Lung (tissue), 11 donors: ENCODE measurements at regions not wholly inside any gene's neighbourhood (a gene's known extent, or its start where the extent isn't known, plus 50 kb on each side); places are given as distances from the start of the nearest gene placed in this dataset.

Experiments
- ATAC-seq: fragments of 200-7000 bp; cut with Tn5 transposase; one replicate; pipeline ENCODE4 v1.9.1; 2020; ENCODE audit warnings: moderate number of reproducible peaks; ENCODE audit not compliant: insufficient read depth, low FRiP score
- DNase-seq, 3 donors: peaks; one replicate each; pipeline ENCODE4 v3.0.0-alpha.2; 2013 to 2017
- H3K27ac ChIP-seq, 2 donors: one replicate each; pipeline ENCODE4 v1.5.1; 2013; ENCODE audit warnings: mild to moderate bottlenecking in 2 of 2, moderate library complexity in 2 of 2, control low read depth in 1 of 2, inconsistent platforms in 1 of 2, low read depth in 1 of 2, low read length in 1 of 2
- H3K27me3 ChIP-seq, 3 donors: one replicate each; pipeline ENCODE4 v1.5.1; 2013; ENCODE audit warnings: low read length in 2 of 3; ENCODE audit not compliant: control insufficient read depth in 3 of 3, insufficient read depth in 3 of 3
- H3K36me3 ChIP-seq, 4 donors: one replicate each; pipeline ENCODE4 v1.5.1; 2013; ENCODE audit warnings: low read length in 4 of 4, mild to moderate bottlenecking in 1 of 4, moderate library complexity in 1 of 4; ENCODE audit not compliant: control insufficient read depth in 4 of 4, insufficient read depth in 4 of 4
- H3K4me1 ChIP-seq, 5 donors: one replicate each; pipeline ENCODE4 v1.5.1; 2013; ENCODE audit warnings: low read length in 5 of 5, mild to moderate bottlenecking in 2 of 5, moderate library complexity in 1 of 5; ENCODE audit not compliant: control insufficient read depth in 5 of 5, insufficient read depth in 5 of 5
- H3K4me3 ChIP-seq: one replicate; pipeline ENCODE4 v1.5.1; 2013; ENCODE audit warnings: mild to moderate bottlenecking, control low read depth, moderate library complexity
- H3K9ac ChIP-seq, 2 donors: one replicate each; pipeline ENCODE4 v1.5.1; 2013; ENCODE audit warnings: low read length in 2 of 2, control low read depth in 1 of 2; ENCODE audit not compliant: insufficient read depth in 1 of 2
- H3K9me3 ChIP-seq, 4 donors: one replicate each; pipeline ENCODE4 v1.5.1; 2013; ENCODE audit warnings: low read length in 3 of 4, mild to moderate bottlenecking in 1 of 4, moderate library complexity in 1 of 4; ENCODE audit not compliant: control insufficient read depth in 4 of 4, insufficient read depth in 3 of 4
- WGBS, 2 donors: extraction: QIAGEN DNeasy Blood & Tissue Kit; methylation state at CpG; one replicate each; pipeline ENCODE4 v1.1.7; 2013; 5-methylcytosine and 5-hydroxymethylcytosine counted together
- TF ChIP-seq, protein P1 (sequence below): IDR thresholded peaks from 2 replicates; pipeline ENCODE4 v1.5.1; 2012; ENCODE audit warnings: mild to moderate bottlenecking; ENCODE audit errors: control extremely low read depth, extremely low read depth
- donor health status: control.
- donor health status: control.
- donor health status: Bipolar disorder and iron deficiency.
- donor health status: healthy.
- donor health status: DM: yes; HTN: yes; CAD: no.

DNA sequence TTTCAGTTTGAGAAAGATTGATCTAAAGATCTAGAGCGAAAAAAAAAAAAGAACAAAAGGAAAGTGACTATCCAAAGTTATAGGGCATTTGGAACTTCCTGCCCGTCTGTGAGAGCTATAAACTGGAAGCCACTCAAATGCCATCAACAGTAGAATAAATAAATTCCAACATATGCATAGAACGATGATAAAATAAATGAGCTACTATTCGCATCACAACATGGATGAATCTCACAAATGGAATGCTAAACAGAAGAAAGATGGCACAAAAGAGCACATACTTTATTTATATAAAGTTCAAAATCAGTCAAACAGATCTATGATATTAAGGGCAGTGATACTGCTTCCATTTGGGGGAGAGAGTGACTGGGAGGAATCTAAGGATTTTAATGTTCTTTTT lies 128.8 kb downstream of the TTC32 start:
- H3K27ac ChIP-seq, result no peak overlapping the region
- H3K36me3 ChIP-seq, result no peaks in the 10 kb centered on the region
- no peak overlapping the region for H3K9ac ChIP-seq
- TF ChIP-seq, protein P1, sequence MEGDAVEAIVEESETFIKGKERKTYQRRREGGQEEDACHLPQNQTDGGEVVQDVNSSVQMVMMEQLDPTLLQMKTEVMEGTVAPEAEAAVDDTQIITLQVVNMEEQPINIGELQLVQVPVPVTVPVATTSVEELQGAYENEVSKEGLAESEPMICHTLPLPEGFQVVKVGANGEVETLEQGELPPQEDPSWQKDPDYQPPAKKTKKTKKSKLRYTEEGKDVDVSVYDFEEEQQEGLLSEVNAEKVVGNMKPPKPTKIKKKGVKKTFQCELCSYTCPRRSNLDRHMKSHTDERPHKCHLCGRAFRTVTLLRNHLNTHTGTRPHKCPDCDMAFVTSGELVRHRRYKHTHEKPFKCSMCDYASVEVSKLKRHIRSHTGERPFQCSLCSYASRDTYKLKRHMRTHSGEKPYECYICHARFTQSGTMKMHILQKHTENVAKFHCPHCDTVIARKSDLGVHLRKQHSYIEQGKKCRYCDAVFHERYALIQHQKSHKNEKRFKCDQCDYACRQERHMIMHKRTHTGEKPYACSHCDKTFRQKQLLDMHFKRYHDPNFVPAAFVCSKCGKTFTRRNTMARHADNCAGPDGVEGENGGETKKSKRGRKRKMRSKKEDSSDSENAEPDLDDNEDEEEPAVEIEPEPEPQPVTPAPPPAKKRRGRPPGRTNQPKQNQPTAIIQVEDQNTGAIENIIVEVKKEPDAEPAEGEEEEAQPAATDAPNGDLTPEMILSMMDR, result no peak
- H3K4me1 ChIP-seq, result peaks cover 0 to 5% (median 0%) of the 10 kb centered on the region in 5 donors
- no peaks in the 10 kb centered on the region for H3K9me3 ChIP-seq
- DNase-seq (no peak), ATAC-seq (no peak)
- no peak overlapping the region for H3K4me3 ChIP-seq
- no peaks in the 10 kb centered on the region for H3K27me3 ChIP-seq
- WGBS, 2 donors, result 71 to 80% methylated on average over 4 of the region's 4 CpGs

DNA sequence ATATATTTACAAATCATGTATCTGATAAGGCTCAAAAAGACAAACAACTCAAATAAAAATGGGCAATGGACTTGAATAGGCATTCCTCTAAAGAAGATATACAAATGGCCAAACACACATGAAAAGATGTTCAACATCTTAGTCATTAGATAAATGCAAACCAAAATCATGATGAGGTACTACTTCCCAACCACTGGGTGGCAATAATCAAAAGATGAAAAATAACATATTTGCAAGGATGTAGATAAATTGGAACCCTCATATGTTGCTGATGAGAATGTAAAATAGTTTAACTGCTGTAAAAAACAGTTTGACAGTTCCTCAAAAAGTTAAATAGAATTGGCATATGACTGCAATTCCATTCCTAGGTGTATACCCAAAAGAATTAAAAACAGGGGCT lies 132.3 kb downstream of the TTC32 start:
- Histone ChIP-seq H3K4me3 (no peak overlapping the region), H3K27ac (no peak overlapping the region), H3K9ac (no peak overlapping the region), H3K27me3 (no peaks in the 10 kb centered on the region), H3K4me1 (peaks cover 0 to 5% (median 0%) of the 10 kb centered on the region in 5 donors), H3K9me3 (peaks cover 0 to 7% (median 0%) of the 10 kb centered on the region in 4 donors), H3K36me3 (no peaks in the 10 kb centered on the region)
- ATAC-seq, result no peak
- TF ChIP-seq, protein P1, result no peak
- DNase-seq, result no peak

DNA sequence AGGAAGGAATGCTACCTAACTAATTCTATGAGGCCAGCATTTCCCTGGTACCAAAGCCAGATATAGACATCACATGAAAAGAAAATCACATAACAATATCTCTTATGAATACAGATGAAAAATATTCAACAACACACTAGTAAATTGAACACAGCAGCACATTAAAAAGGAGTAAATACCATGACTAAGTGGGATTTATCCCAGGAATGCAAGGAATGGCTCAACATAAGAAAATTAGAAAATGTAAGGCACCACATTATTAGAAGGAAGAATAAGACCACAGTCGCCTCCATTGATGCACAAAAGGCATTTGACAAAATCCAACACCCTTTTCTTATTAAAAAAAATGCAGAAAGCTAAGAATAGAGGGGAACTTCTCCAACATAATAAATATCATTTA lies 133.9 kb downstream of the TTC32 start:
- TF ChIP-seq, protein P1, result no peak
- H3K9ac ChIP-seq, result no peak overlapping the region

DNA sequence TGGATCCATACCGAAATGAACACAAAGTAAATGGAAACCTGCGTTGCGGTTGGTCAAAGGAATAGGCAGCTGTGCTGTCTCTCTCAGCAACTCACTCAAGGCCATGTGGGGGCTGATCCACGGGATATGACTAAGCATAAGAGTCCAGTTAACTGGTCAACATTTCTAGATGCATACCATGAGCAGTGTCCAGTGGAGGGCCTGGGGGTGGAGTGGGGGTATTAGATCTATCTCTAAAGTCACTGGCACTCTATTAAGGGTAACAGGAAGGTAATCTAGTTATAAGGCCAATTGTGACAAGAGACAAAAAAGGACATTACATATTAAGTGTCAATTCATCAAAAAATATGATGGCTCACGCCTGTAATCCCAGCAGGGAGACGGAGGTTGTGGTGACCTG lies 136.8 kb downstream of the TTC32 start:
- Histone ChIP-seq H3K27me3 (no peaks in the 10 kb centered on the region), H3K4me1 (no peaks in the 10 kb centered on the region), H3K4me3 (no peak overlapping the region), H3K27ac (no peak overlapping the region), H3K36me3 (no peaks in the 10 kb centered on the region), H3K9ac (no peak overlapping the region), H3K9me3 (peaks cover 0 to 7% (median 1%) of the 10 kb centered on the region in 4 donors)
- ATAC-seq (no peak), DNase-seq (no peak)
- WGBS, 2 donors, result 91 to 93% methylated on average over 6 of the region's 6 CpGs
- TF ChIP-seq, protein P1, result no peak

More for the DNA sequence above, 133.9 kb downstream of the TTC32 start:
- 0 to 100% methylated on average over 1 of the region's 1 CpG for WGBS, 2 donors
- no peaks in the 10 kb centered on the region for H3K27me3 ChIP-seq
- DNase-seq, result no peak
- no peak overlapping the region for H3K27ac ChIP-seq
- no peak for ATAC-seq
- no peaks in the 10 kb centered on the region for H3K36me3 ChIP-seq
- peaks cover 0 to 7% (median 1%) of the 10 kb centered on the region in 4 donors for H3K9me3 ChIP-seq
- peaks cover 0 to 3% (median 0%) of the 10 kb centered on the region in 5 donors for H3K4me1 ChIP-seq
- no peak overlapping the region for H3K4me3 ChIP-seq
